ENCODE measurements at regions not wholly inside any gene's neighbourhood (a gene's known extent, or its start where the extent isn't known, plus 50 kb on each side); places are given as distances from the start of the nearest gene placed in this dataset.

DNA sequence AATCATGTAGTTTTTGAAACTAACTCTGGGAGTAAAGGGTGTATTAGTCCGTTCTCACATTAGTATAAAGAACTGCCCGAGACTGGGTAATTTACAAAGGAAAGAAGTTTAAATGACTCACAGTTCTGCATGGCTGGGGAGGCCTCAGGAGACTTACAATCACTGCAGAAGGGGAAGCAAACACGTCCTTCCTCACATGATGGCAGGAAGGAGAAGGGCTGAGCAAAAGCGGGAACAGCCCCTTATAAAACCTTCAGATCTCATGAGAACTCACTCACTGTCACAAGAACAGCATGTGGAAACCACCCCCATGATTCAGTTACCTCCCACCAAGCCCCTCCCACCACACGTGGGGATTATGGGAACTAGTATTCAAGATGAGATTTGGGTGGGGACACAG lies 256.5 kb upstream of the TNRC6C start:
- Histone ChIP-seq H3K4me3 (ENCODE audit: low read depth in 1 of 3, low read length in 3 of 3) (no peak overlapping the region), H3K36me3 (ENCODE audit: control insufficient read depth in 4 of 4, insufficient read depth in 3 of 4, low read depth in 1 of 4, low read length in 3 of 4) (peaks cover 0 to 3% (median 0%) of the 10 kb centered on the region in 4 donors), H3K9me3 (ENCODE audit: control insufficient read depth in 4 of 4, low read length in 3 of 4) (peaks cover 8 to 17% (median 15%) of the 10 kb centered on the region in 4 donors), H3K9ac (ENCODE audit: low read depth in 1 of 2, low read length in 2 of 2) (no peak overlapping the region), H3K27me3 (ENCODE audit: control insufficient read depth in 4 of 4, insufficient read depth in 4 of 4, low read length in 3 of 4) (peaks cover 0 to 8% (median under 1%) of the 10 kb centered on the region in 4 donors), H3K4me1 (ENCODE audit: control insufficient read depth in 4 of 4, insufficient read depth in 4 of 4, low read length in 3 of 4) (no peaks in the 10 kb centered on the region), H3K27ac (ENCODE audit: low read depth in 1 of 2, low read length in 2 of 2) (no peak overlapping the region)
- no peak for DNase-seq (ENCODE audit: low spot score)
- TF ChIP-seq RXRA (IDR thresholded peaks at IDR 0.05) (no peak), YY1 (IDR thresholded peaks at IDR 0.05) (no peak), GABPA (IDR thresholded peaks at IDR 0.05 in 1 of 2, conservative IDR thresholded peaks at IDR 0.05 in 1 of 2) (no peak), NR2F2 (IDR thresholded peaks at IDR 0.05) (no peak), TAF1 (conservative IDR thresholded peaks at IDR 0.05) (no peak), JUND (IDR thresholded peaks at IDR 0.05) (no peak), FOXA2 (IDR thresholded peaks at IDR 0.05) (no peak), SP1 (IDR thresholded peaks at IDR 0.05) (no peak), HNF4A (conservative IDR thresholded peaks at IDR 0.05) (no peak), EGR1 (IDR thresholded peaks at IDR 0.05; ENCODE audit: low read depth in 2 of 2) (no peak), RAD21 (IDR thresholded peaks at IDR 0.05) (no peak), FOXA1 (IDR thresholded peaks at IDR 0.05) (no peak), HNF4G (IDR thresholded peaks at IDR 0.05) (no peak)
- TF ChIP-seq, protein P1, sequence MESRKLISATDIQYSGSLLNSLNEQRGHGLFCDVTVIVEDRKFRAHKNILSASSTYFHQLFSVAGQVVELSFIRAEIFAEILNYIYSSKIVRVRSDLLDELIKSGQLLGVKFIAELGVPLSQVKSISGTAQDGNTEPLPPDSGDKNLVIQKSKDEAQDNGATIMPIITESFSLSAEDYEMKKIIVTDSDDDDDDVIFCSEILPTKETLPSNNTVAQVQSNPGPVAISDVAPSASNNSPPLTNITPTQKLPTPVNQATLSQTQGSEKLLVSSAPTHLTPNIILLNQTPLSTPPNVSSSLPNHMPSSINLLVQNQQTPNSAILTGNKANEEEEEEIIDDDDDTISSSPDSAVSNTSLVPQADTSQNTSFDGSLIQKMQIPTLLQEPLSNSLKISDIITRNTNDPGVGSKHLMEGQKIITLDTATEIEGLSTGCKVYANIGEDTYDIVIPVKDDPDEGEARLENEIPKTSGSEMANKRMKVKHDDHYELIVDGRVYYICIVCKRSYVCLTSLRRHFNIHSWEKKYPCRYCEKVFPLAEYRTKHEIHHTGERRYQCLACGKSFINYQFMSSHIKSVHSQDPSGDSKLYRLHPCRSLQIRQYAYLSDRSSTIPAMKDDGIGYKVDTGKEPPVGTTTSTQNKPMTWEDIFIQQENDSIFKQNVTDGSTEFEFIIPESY (IDR thresholded peaks at IDR 0.05): no peak
- TF ChIP-seq, protein P2, sequence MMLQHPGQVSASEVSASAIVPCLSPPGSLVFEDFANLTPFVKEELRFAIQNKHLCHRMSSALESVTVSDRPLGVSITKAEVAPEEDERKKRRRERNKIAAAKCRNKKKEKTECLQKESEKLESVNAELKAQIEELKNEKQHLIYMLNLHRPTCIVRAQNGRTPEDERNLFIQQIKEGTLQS (IDR thresholded peaks at IDR 0.05): no peak
- TF ChIP-seq, protein P3, sequence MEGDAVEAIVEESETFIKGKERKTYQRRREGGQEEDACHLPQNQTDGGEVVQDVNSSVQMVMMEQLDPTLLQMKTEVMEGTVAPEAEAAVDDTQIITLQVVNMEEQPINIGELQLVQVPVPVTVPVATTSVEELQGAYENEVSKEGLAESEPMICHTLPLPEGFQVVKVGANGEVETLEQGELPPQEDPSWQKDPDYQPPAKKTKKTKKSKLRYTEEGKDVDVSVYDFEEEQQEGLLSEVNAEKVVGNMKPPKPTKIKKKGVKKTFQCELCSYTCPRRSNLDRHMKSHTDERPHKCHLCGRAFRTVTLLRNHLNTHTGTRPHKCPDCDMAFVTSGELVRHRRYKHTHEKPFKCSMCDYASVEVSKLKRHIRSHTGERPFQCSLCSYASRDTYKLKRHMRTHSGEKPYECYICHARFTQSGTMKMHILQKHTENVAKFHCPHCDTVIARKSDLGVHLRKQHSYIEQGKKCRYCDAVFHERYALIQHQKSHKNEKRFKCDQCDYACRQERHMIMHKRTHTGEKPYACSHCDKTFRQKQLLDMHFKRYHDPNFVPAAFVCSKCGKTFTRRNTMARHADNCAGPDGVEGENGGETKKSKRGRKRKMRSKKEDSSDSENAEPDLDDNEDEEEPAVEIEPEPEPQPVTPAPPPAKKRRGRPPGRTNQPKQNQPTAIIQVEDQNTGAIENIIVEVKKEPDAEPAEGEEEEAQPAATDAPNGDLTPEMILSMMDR (IDR thresholded peaks at IDR 0.05; ENCODE audit: low read depth, low read length, missing input control): no peak
- TF ChIP-seq, protein P4, sequence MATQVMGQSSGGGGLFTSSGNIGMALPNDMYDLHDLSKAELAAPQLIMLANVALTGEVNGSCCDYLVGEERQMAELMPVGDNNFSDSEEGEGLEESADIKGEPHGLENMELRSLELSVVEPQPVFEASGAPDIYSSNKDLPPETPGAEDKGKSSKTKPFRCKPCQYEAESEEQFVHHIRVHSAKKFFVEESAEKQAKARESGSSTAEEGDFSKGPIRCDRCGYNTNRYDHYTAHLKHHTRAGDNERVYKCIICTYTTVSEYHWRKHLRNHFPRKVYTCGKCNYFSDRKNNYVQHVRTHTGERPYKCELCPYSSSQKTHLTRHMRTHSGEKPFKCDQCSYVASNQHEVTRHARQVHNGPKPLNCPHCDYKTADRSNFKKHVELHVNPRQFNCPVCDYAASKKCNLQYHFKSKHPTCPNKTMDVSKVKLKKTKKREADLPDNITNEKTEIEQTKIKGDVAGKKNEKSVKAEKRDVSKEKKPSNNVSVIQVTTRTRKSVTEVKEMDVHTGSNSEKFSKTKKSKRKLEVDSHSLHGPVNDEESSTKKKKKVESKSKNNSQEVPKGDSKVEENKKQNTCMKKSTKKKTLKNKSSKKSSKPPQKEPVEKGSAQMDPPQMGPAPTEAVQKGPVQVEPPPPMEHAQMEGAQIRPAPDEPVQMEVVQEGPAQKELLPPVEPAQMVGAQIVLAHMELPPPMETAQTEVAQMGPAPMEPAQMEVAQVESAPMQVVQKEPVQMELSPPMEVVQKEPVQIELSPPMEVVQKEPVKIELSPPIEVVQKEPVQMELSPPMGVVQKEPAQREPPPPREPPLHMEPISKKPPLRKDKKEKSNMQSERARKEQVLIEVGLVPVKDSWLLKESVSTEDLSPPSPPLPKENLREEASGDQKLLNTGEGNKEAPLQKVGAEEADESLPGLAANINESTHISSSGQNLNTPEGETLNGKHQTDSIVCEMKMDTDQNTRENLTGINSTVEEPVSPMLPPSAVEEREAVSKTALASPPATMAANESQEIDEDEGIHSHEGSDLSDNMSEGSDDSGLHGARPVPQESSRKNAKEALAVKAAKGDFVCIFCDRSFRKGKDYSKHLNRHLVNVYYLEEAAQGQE (IDR thresholded peaks at IDR 0.05): no peak
- TF ChIP-seq, protein P5, sequence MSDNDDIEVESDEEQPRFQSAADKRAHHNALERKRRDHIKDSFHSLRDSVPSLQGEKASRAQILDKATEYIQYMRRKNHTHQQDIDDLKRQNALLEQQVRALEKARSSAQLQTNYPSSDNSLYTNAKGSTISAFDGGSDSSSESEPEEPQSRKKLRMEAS (IDR thresholded peaks at IDR 0.05): no peak
- WGBS: 65% methylated on average over 5 of the region's 5 CpGs

Measured in liver (tissue), 8 donors.